Right lobe of liver (tissue), 6 donors: ENCODE measurements at regions not wholly inside any gene's neighbourhood (a gene's known extent, or its start where the extent isn't known, plus 50 kb on each side); places are given as distances from the start of the nearest gene placed in this dataset.

Experiments used
- ATAC-seq, 4 donors: fragments of 200-7000 bp; cut with Tn5 transposase; one replicate each; pipeline ENCODE4 v1.9.1; 2020; ENCODE audit warnings: mild to moderate bottlenecking in 4 of 4, moderate library complexity in 4 of 4
- DNase-seq, 3 donors: peaks; one replicate each; pipeline ENCODE4 v3.0.0-alpha.2; 2020
- H3K27ac ChIP-seq, 3 donors: fragments of 200-600 bp; one replicate each; pipeline ENCODE4 v1.8.0; 2022
- H3K27me3 ChIP-seq, 2 donors: fragments of 200-600 bp; one replicate each; pipeline ENCODE4 v1.8.0; 2022
- H3K36me3 ChIP-seq, 4 donors: fragments of 200-600 bp; sonication (generic) in 1 of 4; one replicate each; pipeline versions ENCODE4 v1.5.1 to v1.8.0; 2017 to 2022; ENCODE audit warnings: control low read depth in 1 of 4
- H3K4me1 ChIP-seq, 4 donors: fragments of 200-600 bp; sonication (generic) in 1 of 4; one replicate each; pipeline versions ENCODE4 v1.5.1 to v1.8.0; 2017 to 2022; ENCODE audit warnings: control low read depth in 1 of 4
- H3K4me3 ChIP-seq, 3 donors: fragments of 200-600 bp; one replicate each; pipeline ENCODE4 v1.8.0; 2022
- H3K9me3 ChIP-seq, 4 donors: fragments of 200-600 bp; sonication (generic) in 1 of 4; one replicate each; pipeline versions ENCODE4 v1.5.1 to v1.8.0; 2017 to 2022; ENCODE audit warnings: control low read depth in 1 of 4
- CTCF ChIP-seq, 4 donors: fragments of 200-600 bp in 3 of 4; fragments of 450-650 bp in 1 of 4; IDR thresholded peaks; one replicate each; pipeline versions ENCODE4 v1.5.1 to v1.8.0; 2016 to 2022; ENCODE audit warnings: antibody characterized with exemption in 4 of 4, mild to moderate bottlenecking in 2 of 4
- POLR2A ChIP-seq: fragments of 450-650 bp; IDR thresholded peaks from one replicate; pipeline ENCODE4 v1.6.1; 2017; ENCODE audit warnings: antibody characterized with exemption, mild to moderate bottlenecking
- WGBS: methylation state at CpG from one replicate; pipeline ENCODE4 v1.1.6; 2018; ENCODE audit warnings: low coverage, low lambda C conversion rate; ENCODE audit not compliant: insufficient coverage; ENCODE audit errors: missing lambda C conversion rate; 5-methylcytosine and 5-hydroxymethylcytosine counted together
- intact Hi-C, 2 donors: fragments of 100-400 bp; cut with DNase I; formaldehyde crosslinking; loops; one replicate each; pipeline versions ENCODE4 v1.11.2 to v1.14.1; 2022
- donor health status: DM: no; HTN: yes; CAD: no.
- donor health status: DM: no; HTN: no; CAD: no.
- donor health status: DM: no; HTN: no; CAD: no.
- donor health status: DM: no; HTN: yes; CAD: no.
- donor health status: DM: no; HTN: yes; CAD: no.

GRCh38 chr3:104556372-104557078 is 810.2 kb upstream of the ALCAM start:
- Histone ChIP-seq H3K27me3 (no peaks in the 10 kb centered on the region), H3K36me3 (no peaks in the 10 kb centered on the region), H3K27ac (no peak overlapping the region), H3K9me3 (no peaks in the 10 kb centered on the region), H3K4me3 (no peak overlapping the region), H3K4me1 (no peaks in the 10 kb centered on the region)
- TF ChIP-seq POLR2A (no peak), CTCF (IDR thresholded peaks at IDR 0.05) (no peak)
- 14% methylated on average over 3 of the region's 4 CpGs for WGBS
- intact Hi-C loops, result no loop called here
- no peak for DNase-seq
- no peak for ATAC-seq

- no peaks in the 10 kb centered on the region for H3K9me3 ChIP-seq
- TF ChIP-seq CTCF (IDR thresholded peaks at IDR 0.05), result no peak
- no peak for TF ChIP-seq POLR2A
- no peak overlapping the region for H3K4me3 ChIP-seq
- no peaks in the 10 kb centered on the region for H3K27me3 ChIP-seq
- ATAC-seq, result no peak
- intact Hi-C loops, result no loop called here
- H3K27ac ChIP-seq, result no peak overlapping the region
- DNase-seq, result no peak
- WGBS, result 64% methylated on average over 1 of the region's 1 CpG
- no peaks in the 10 kb centered on the region for H3K36me3 ChIP-seq
- no peaks in the 10 kb centered on the region for H3K4me1 ChIP-seq
Measured at GRCh38 chr3:104561324-104561723, 805.4 kb upstream of the ALCAM start.

- no peak overlapping the region for H3K4me3 ChIP-seq
- no peaks in the 10 kb centered on the region for H3K27me3 ChIP-seq
- H3K36me3 ChIP-seq, result no peaks in the 10 kb centered on the region
- no peaks in the 10 kb centered on the region for H3K9me3 ChIP-seq
- no peak overlapping the region for H3K27ac ChIP-seq
- DNase-seq, result no peak
- 40% methylated on average over 6 of the region's 6 CpGs for WGBS
- TF ChIP-seq POLR2A, result no peak
- TF ChIP-seq CTCF (IDR thresholded peaks at IDR 0.05), result peak; percentile 51 to 76 (median 72)
- H3K4me1 ChIP-seq, result no peaks in the 10 kb centered on the region
- peak; percentile 51 to 73 (median 66) for ATAC-seq
- intact Hi-C loops, result no loop called here
Measured at GRCh38 chr3:104564045-104564643, 802.6 kb upstream of the ALCAM start.

- intact Hi-C loops, result no loop called here
- TF ChIP-seq CTCF (IDR thresholded peaks at IDR 0.05), result no peak
- TF ChIP-seq POLR2A, result no peak
- ATAC-seq (no peak), DNase-seq (no peak)
- no peaks in the 10 kb centered on the region for H3K27me3 ChIP-seq
- no peaks in the 10 kb centered on the region for H3K36me3 ChIP-seq
- H3K4me3 ChIP-seq, result no peak overlapping the region
- no peaks in the 10 kb centered on the region for H3K4me1 ChIP-seq
- H3K9me3 ChIP-seq, result no peaks in the 10 kb centered on the region
- no peak overlapping the region for H3K27ac ChIP-seq
Measured at GRCh38 chr3:104566054-104566453, 800.7 kb upstream of the ALCAM start.
